Sciatic nerve (tissue), 2 donors: ENCODE measurements at regions not wholly inside any gene's neighbourhood (a gene's known extent, or its start where the extent isn't known, plus 50 kb on each side); places are given as distances from the start of the nearest gene placed in this dataset.
"Not testable (repeated sequence)": the region's sequence is repeated elsewhere in the genome, so short reads cannot be mapped to it uniquely, and the experiment has no call there.

Experiments
- ATAC-seq: fragments of 200-7000 bp; cut with Tn5 transposase; one replicate; pipeline ENCODE4 v1.9.1; 2020; ENCODE audit warnings: mild to moderate bottlenecking, moderate library complexity
- DNase-seq: peaks from one replicate; pipeline ENCODE4 v3.0.0-alpha.2; 2020; ENCODE audit warnings: low spot score
- intact Hi-C: fragments of 100-400 bp; cut with DNase I; formaldehyde crosslinking; loops from one replicate; pipeline ENCODE4 v1.14.2; 2022
- donor health status: DM: no; HTN: no; CAD: no.
- donor health status: DM: no; HTN: no; CAD: no.

- ATAC-seq, result no peak
- DNase-seq, result no peak
- intact Hi-C loops, result no loop called here
Observed at GRCh38 chr11:97620007-97620406, 1230.2 kb downstream of the JRKL start.

GRCh38 chr11:97621282-97621681, 1231.5 kb downstream of the JRKL start:
- intact Hi-C loops, result no loop called here
- ATAC-seq, result no peak
- no peak for DNase-seq

- ATAC-seq (no peak), DNase-seq (no peak)
- intact Hi-C loops, result no loop called here
Observed at GRCh38 chr11:97622795-97623194, 1233.0 kb downstream of the JRKL start.

- ATAC-seq, result not testable (repeated sequence)
Observed at GRCh38 chr11:97636741-97637140, 1246.9 kb downstream of the JRKL start.

GRCh38 chr11:97637701-97638100, 1247.9 kb downstream of the JRKL start:
- ATAC-seq (no peak), DNase-seq (no peak)
- intact Hi-C loops, result no loop called here

More at GRCh38 chr11:97636741-97637140, 1246.9 kb downstream of the JRKL start:
- intact Hi-C loops, DNase-seq: not testable (repeated sequence)

- no peak for ATAC-seq
- DNase-seq, result no peak
- intact Hi-C loops, result no loop called here
Observed at GRCh38 chr11:97638641-97639224, 1248.9 kb downstream of the JRKL start.

- ATAC-seq, result no peak
- intact Hi-C loops, result no loop called here
- no peak for DNase-seq
Observed at GRCh38 chr11:97641988-97642387, 1252.2 kb downstream of the JRKL start.

- ATAC-seq (no peak), DNase-seq (no peak)
- intact Hi-C loops, result no loop called here
Observed at GRCh38 chr11:97645736-97646135, 1255.9 kb downstream of the JRKL start.

- DNase-seq (no peak), ATAC-seq (no peak)
- intact Hi-C loops, result no loop called here
Observed at GRCh38 chr11:97656356-97656755, 1266.5 kb downstream of the JRKL start.

GRCh38 chr11:97657852-97658251, 1268.0 kb downstream of the JRKL start:
- DNase-seq, result no peak
- no peak for ATAC-seq
- intact Hi-C loops, result no loop called here

- ATAC-seq (peak; percentile 32), DNase-seq (no peak)
- intact Hi-C loops, result no loop called here
Observed at GRCh38 chr11:97667057-97667456, 1277.2 kb downstream of the JRKL start.

- ATAC-seq (no peak), DNase-seq (no peak)
- intact Hi-C loops, result no loop called here
Observed at GRCh38 chr11:97683733-97684132, 1293.9 kb downstream of the JRKL start.

- intact Hi-C loops, result no loop called here
- DNase-seq (no peak), ATAC-seq (no peak)
Observed at GRCh38 chr11:97684486-97685439, 1295.0 kb downstream of the JRKL start.

- ATAC-seq (no peak), DNase-seq (no peak)
- intact Hi-C loops, result no loop called here
Observed at GRCh38 chr11:97685695-97686094, 1295.9 kb downstream of the JRKL start.

- intact Hi-C loops, result no loop called here
- no peak for DNase-seq
- no peak for ATAC-seq
Observed at GRCh38 chr11:97687111-97687510, 1297.3 kb downstream of the JRKL start.

GRCh38 chr11:97691061-97691460, 1301.2 kb downstream of the JRKL start:
- DNase-seq (no peak), ATAC-seq (no peak)
- intact Hi-C loops, result no loop called here

GRCh38 chr11:97702951-97703350, 1313.1 kb downstream of the JRKL start:
- ATAC-seq (no peak), DNase-seq (no peak)
- intact Hi-C loops, result no loop called here

- intact Hi-C loops, result no loop called here
- ATAC-seq, result no peak
- DNase-seq, result no peak
Observed at GRCh38 chr11:97703851-97704250, 1314.0 kb downstream of the JRKL start.

GRCh38 chr11:97705441-97705840, 1315.3 kb upstream of the CNTN5 start:
- DNase-seq, intact Hi-C loops, ATAC-seq: not testable (repeated sequence)

GRCh38 chr11:97717922-97718321, 1302.8 kb upstream of the CNTN5 start:
- intact Hi-C loops, result no loop called here
- no peak for ATAC-seq
- DNase-seq, result no peak
